ENCODE measurements at regions not wholly inside any gene's neighbourhood (a gene's known extent, or its start where the extent isn't known, plus 50 kb on each side); places are given as distances from the start of the nearest gene placed in this dataset.

DNA sequence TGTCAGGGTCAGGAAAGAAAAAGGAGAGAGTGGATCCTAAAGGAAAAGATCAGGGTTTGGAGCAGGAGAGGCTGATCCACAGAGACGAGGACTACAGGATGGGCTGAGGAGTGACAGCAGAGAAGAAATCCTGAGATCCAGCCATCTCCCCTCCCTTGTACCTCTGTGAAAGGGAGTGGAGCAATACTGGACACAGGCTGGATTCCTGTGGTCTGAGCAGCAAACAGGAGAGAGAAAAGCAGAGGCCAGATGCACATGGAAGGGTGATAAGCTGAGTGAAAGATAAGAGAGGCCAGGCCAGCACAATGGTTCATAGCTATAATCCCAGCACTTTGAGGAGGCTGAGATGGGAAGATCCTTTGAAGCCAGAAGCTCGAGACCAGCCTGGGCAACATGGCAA, 472.1 kb upstream of the TSHZ3 start:
- no CpG with 5 or more reads among the region's 2 CpGs for WGBS (ENCODE audit: insufficient coverage, low lambda C conversion rate)
- no peak overlapping the region for H3K27ac ChIP-seq (ENCODE audit: low read length)
- H3K4me1 ChIP-seq (ENCODE audit: control insufficient read depth, insufficient read depth, low read length): no peaks in the 10 kb centered on the region
- no peak for DNase-seq
- no peaks in the 10 kb centered on the region for H3K36me3 ChIP-seq (ENCODE audit: control insufficient read depth, insufficient read depth, low read length)
- H3K27me3 ChIP-seq (ENCODE audit: control insufficient read depth, insufficient read depth, low read length): no peaks in the 10 kb centered on the region
- H3K4me3 ChIP-seq (ENCODE audit: low read length): no peak overlapping the region
- H3K9me3 ChIP-seq (ENCODE audit: control insufficient read depth, low read depth, low read length): no peaks in the 10 kb centered on the region

GRCh38 chr19:31825134-31826094, 476.2 kb upstream of the TSHZ3 start:
- H3K27ac ChIP-seq (ENCODE audit: low read length): no peak overlapping the region
- no peaks in the 10 kb centered on the region for H3K27me3 ChIP-seq (ENCODE audit: control insufficient read depth, insufficient read depth, low read length)
- no peak overlapping the region for H3K4me3 ChIP-seq (ENCODE audit: low read length)
- DNase-seq: no peak
- H3K9me3 ChIP-seq (ENCODE audit: control insufficient read depth, low read depth, low read length): no peaks in the 10 kb centered on the region
- no peaks in the 10 kb centered on the region for H3K36me3 ChIP-seq (ENCODE audit: control insufficient read depth, insufficient read depth, low read length)
- 92% methylated on average over 2 of the region's 7 CpGs for WGBS (ENCODE audit: insufficient coverage, low lambda C conversion rate)
- H3K4me1 ChIP-seq (ENCODE audit: control insufficient read depth, insufficient read depth, low read length): no peaks in the 10 kb centered on the region

DNA sequence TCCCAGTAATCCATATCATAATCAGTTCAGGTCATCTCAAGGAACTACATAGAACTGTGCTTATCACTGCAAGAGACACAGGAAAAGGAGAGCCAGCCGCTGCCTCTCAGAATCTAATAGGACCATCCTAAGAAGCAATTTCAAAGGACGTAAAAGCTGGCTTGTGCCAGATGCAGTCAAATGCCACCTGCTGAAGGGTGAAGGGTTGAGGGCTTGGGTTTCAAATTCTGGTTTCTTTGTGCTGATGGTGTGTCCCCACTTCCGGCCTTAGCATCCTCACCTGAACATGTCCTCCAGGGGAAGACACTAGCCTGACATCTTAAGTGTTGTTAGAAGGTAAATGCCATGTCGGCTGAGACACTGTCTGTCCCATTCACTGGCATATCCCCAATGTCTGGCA, 477.1 kb upstream of the TSHZ3 start:
- no peak for DNase-seq
- Histone ChIP-seq H3K9me3 (ENCODE audit: control insufficient read depth, low read depth, low read length) (no peaks in the 10 kb centered on the region), H3K36me3 (ENCODE audit: control insufficient read depth, insufficient read depth, low read length) (no peaks in the 10 kb centered on the region), H3K27ac (ENCODE audit: low read length) (no peak overlapping the region), H3K4me3 (ENCODE audit: low read length) (no peak overlapping the region), H3K27me3 (ENCODE audit: control insufficient read depth, insufficient read depth, low read length) (no peaks in the 10 kb centered on the region), H3K4me1 (ENCODE audit: control insufficient read depth, insufficient read depth, low read length) (no peaks in the 10 kb centered on the region)
- WGBS (ENCODE audit: insufficient coverage, low lambda C conversion rate): no CpG with 5 or more reads among the region's 4 CpGs

DNA sequence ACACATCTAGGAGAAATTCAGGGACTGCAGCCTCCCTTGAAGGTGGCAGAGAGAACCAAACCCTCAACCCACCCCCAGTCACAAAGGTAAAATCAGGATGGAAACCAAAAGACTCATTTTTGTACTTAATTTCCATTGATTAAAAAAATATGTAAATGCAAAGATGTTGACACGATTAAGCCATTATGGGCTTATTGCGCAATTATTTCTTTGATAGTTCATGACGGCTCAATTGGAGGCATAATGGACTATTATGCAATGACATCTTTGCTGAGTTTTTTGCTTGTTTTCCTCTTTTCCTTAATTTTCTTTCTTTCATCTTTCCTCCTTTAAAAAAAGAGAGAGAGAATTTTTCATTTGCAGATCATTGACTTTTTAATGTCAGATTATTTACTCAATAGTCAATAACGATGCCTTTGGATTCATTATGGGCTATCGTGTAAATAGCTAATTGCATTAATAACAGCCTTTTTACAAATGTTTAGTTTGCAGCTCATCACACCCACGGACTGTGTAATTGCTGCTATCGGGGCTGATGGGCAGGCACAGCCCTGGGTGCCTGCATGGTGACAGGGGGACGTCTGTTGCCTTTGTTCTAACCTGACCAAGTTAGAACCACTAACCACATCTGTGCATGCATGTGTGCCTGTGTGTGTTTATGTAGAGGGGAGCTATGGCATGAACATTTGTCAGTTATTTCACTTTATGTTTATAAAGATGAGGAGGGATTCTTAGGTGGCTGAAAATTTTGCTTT, 482.4 kb upstream of the TSHZ3 start:
- Histone ChIP-seq H3K4me1 (ENCODE audit: control insufficient read depth, insufficient read depth, low read length) (no peaks in the 10 kb centered on the region), H3K27ac (ENCODE audit: low read length) (no peak overlapping the region), H3K36me3 (ENCODE audit: control insufficient read depth, insufficient read depth, low read length) (no peaks in the 10 kb centered on the region), H3K27me3 (ENCODE audit: control insufficient read depth, insufficient read depth, low read length) (no peaks in the 10 kb centered on the region), H3K9me3 (ENCODE audit: control insufficient read depth, low read depth, low read length) (no peaks in the 10 kb centered on the region), H3K4me3 (ENCODE audit: low read length) (no peak overlapping the region)
- WGBS (ENCODE audit: insufficient coverage, low lambda C conversion rate): 100% methylated on average over 1 of the region's 8 CpGs
- no peak for DNase-seq

DNA sequence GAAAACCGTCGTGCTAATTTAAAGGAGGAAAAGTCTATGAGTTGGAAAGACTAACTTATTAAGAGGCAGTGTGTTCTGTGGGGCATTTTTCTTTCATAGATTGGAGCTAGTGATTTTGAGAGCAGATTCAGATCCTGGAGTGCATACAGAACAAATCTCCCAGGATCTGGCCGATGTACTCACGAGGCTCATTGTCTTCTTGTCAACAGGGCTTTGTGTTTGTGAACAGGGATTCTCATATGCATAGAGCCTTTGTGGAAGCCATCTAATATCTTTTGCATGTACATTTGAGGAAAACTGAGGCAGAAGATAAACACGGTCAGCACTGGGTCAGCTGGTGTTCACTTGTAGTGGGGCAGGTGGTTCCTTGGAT, 482.9 kb upstream of the TSHZ3 start:
- no peak for DNase-seq
- Histone ChIP-seq H3K36me3 (ENCODE audit: control insufficient read depth, insufficient read depth, low read length) (no peaks in the 10 kb centered on the region), H3K9me3 (ENCODE audit: control insufficient read depth, low read depth, low read length) (no peaks in the 10 kb centered on the region), H3K4me1 (ENCODE audit: control insufficient read depth, insufficient read depth, low read length) (no peaks in the 10 kb centered on the region), H3K27ac (ENCODE audit: low read length) (no peak overlapping the region), H3K27me3 (ENCODE audit: control insufficient read depth, insufficient read depth, low read length) (no peaks in the 10 kb centered on the region), H3K4me3 (ENCODE audit: low read length) (no peak overlapping the region)
- WGBS (ENCODE audit: insufficient coverage, low lambda C conversion rate): 80% methylated on average over 1 of the region's 5 CpGs

DNA sequence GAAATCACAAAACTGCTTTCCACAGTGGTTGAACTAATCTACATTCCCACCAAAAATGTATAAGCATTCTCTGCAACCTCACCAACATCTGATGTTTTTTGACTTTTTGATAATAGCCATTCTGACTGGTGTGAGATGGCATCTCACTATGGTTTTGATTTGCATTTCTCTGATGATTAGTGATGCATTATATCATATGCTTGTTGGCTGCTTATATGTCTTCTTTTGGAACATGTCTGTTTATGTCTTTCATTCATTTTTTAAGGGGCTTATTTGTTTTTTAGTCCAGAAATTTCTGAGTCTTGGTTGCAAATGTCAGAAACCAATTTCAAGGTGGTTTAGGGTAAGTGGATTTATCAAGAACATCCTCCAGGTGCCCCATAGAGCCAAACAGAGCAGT, 484.8 kb upstream of the TSHZ3 start:
- Histone ChIP-seq H3K4me3 (ENCODE audit: low read length) (no peak overlapping the region), H3K36me3 (ENCODE audit: control insufficient read depth, insufficient read depth, low read length) (no peaks in the 10 kb centered on the region), H3K9me3 (ENCODE audit: control insufficient read depth, low read depth, low read length) (no peaks in the 10 kb centered on the region), H3K27me3 (ENCODE audit: control insufficient read depth, insufficient read depth, low read length) (no peaks in the 10 kb centered on the region), H3K27ac (ENCODE audit: low read length) (no peak overlapping the region), H3K4me1 (ENCODE audit: control insufficient read depth, insufficient read depth, low read length) (no peaks in the 10 kb centered on the region)
- DNase-seq: no peak

DNA sequence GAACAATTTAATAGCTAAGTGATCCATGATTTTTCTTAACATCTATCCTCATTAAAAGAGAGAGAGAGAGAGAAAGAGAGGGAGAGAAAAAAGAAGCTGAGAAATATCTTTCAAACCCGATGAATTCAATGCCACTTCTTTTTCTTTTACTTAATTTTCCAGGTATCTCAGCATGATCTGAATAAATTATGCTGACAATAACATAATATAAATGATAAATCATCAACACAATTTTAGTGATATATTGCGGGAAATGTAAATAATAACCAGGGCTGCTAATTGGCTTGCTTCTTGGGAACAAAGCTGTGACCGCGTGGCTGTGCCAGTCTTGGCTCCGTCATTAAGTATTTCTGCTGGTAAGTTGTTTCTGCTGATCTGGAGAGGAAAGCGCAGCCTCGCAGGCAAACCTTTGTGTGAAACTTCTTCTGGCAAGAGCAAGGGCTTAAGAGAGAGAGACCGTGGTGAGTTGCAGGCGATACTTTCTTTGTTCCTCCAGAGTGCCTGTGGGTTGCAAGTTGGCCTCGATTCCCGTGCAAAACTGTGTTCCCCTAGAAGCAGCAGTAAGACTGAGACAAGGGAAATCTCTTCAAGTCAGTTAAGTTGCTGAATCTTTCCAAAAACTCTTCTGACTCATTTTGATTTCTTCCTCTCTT, 489.1 kb upstream of the TSHZ3 start:
- WGBS (ENCODE audit: insufficient coverage, low lambda C conversion rate): 50% methylated on average over 2 of the region's 11 CpGs
- DNase-seq: no peak
- H3K27ac ChIP-seq (ENCODE audit: low read length): no peak overlapping the region
- no peaks in the 10 kb centered on the region for H3K4me1 ChIP-seq (ENCODE audit: control insufficient read depth, insufficient read depth, low read length)
- H3K36me3 ChIP-seq (ENCODE audit: control insufficient read depth, insufficient read depth, low read length): no peaks in the 10 kb centered on the region
- H3K27me3 ChIP-seq (ENCODE audit: control insufficient read depth, insufficient read depth, low read length): no peaks in the 10 kb centered on the region
- H3K9me3 ChIP-seq (ENCODE audit: control insufficient read depth, low read depth, low read length): no peaks in the 10 kb centered on the region
- no peak overlapping the region for H3K4me3 ChIP-seq (ENCODE audit: low read length)

GRCh38 chr19:31840371-31840770, 491.1 kb upstream of the TSHZ3 start:
- no peak overlapping the region for H3K27ac ChIP-seq (ENCODE audit: low read length)
- H3K36me3 ChIP-seq (ENCODE audit: control insufficient read depth, insufficient read depth, low read length): no peaks in the 10 kb centered on the region
- no peaks in the 10 kb centered on the region for H3K4me1 ChIP-seq (ENCODE audit: control insufficient read depth, insufficient read depth, low read length)
- no peaks in the 10 kb centered on the region for H3K9me3 ChIP-seq (ENCODE audit: control insufficient read depth, low read depth, low read length)
- no peaks in the 10 kb centered on the region for H3K27me3 ChIP-seq (ENCODE audit: control insufficient read depth, insufficient read depth, low read length)
- WGBS (ENCODE audit: insufficient coverage, low lambda C conversion rate): no CpG with 5 or more reads among the region's 2 CpGs
- no peak overlapping the region for H3K4me3 ChIP-seq (ENCODE audit: low read length)
- DNase-seq: no peak

DNA sequence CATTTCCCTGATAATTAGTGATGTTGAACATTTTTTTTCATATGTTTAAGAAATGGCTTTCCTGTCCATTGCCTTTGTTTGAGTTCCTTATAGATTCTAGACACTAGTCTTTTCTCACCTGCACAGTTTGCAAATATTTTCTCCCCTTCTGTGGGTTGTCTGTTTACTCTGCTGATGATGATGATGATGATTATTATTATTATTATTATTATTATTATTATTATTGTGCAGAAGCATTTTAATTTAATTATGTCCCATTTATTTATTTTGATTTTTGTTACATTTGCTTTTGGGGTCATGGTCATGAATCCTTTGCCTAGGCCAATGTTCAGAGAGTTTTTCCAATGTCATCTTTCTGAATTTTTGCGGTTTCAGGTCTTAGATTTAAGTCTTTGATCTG, 492.5 kb upstream of the TSHZ3 start:
- H3K27ac ChIP-seq (ENCODE audit: low read length): no peak overlapping the region
- no peaks in the 10 kb centered on the region for H3K27me3 ChIP-seq (ENCODE audit: control insufficient read depth, insufficient read depth, low read length)
- no peak overlapping the region for H3K4me3 ChIP-seq (ENCODE audit: low read length)
- no peaks in the 10 kb centered on the region for H3K4me1 ChIP-seq (ENCODE audit: control insufficient read depth, insufficient read depth, low read length)
- no peaks in the 10 kb centered on the region for H3K9me3 ChIP-seq (ENCODE audit: control insufficient read depth, low read depth, low read length)
- no peak for DNase-seq
- H3K36me3 ChIP-seq (ENCODE audit: control insufficient read depth, insufficient read depth, low read length): no peaks in the 10 kb centered on the region
- 80% methylated on average over 1 of the region's 1 CpG for WGBS (ENCODE audit: insufficient coverage, low lambda C conversion rate)

DNA sequence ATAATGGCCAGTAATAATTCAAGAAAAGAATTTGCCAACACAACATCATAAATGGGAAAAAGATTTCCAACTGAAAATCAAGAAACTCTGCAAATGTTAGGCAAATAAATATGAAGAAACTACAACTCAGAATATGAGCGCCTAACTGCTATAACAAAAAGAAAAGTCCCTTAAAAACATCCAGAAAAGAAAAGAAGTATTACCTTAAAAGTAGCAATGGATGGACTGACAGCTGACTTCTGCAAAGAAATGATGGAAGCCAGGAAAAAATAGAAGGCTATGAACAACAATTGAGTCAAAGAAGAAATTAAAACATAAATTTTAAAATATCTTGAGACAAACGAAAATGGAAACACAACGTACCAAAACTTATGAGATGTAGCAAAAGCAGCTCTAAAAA, 482.3 kb upstream of the ZNF507 start:
- Histone ChIP-seq H3K9me3 (ENCODE audit: control insufficient read depth, low read depth, low read length) (no peaks in the 10 kb centered on the region), H3K4me3 (ENCODE audit: low read length) (no peak overlapping the region), H3K36me3 (ENCODE audit: control insufficient read depth, insufficient read depth, low read length) (no peaks in the 10 kb centered on the region), H3K4me1 (ENCODE audit: control insufficient read depth, insufficient read depth, low read length) (no peaks in the 10 kb centered on the region), H3K27ac (ENCODE audit: low read length) (no peak overlapping the region), H3K27me3 (ENCODE audit: control insufficient read depth, insufficient read depth, low read length) (no peaks in the 10 kb centered on the region)
- no peak for DNase-seq
- 76% methylated on average over 3 of the region's 3 CpGs for WGBS (ENCODE audit: insufficient coverage, low lambda C conversion rate)

Measured in large intestine (tissue), 3 donors.